ENCODE measurements at regions not wholly inside any gene's neighbourhood (a gene's known extent, or its start where the extent isn't known, plus 50 kb on each side); places are given as distances from the start of the nearest gene placed in this dataset.
"Not testable (repeated sequence)": the region's sequence is repeated elsewhere in the genome, so short reads cannot be mapped to it uniquely, and the experiment has no call there.

GRCh38 chr10:125605167-125605566 lies 77.8 kb downstream of the TEX36 start:
- intact Hi-C loops (cut with DNase I, micrococcal nuclease): no loop called here
- no peak for DNase-seq
- no peak for ATAC-seq

GRCh38 chr10:125602825-125603224 lies 80.1 kb downstream of the TEX36 start:
- DNase-seq (no peak), ATAC-seq (no peak)
- intact Hi-C loops (cut with DNase I, micrococcal nuclease): no loop called here

DNA sequence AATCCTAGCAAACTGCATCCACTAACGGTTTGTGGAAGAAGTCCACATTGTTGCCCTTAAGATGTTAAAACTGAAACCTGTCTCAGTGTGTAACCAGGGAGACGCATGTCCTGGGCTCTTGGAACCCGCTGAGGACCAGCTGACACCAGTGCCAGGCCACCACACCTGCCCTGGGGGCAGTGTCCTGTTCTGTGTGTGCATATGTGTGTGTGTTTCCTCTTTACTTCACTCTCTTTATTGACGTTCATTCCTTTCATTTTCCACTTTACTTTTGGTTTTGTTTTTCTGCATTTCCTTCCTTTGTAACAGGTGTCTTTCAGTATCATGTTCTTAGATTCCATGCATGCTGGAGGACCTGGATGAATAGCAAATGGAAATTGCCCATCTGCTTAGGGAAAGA lies 83.8 kb downstream of the TEX36 start:
- ATAC-seq: peak; percentile 38
- DNase-seq: no peak
- intact Hi-C loops (cut with DNase I, micrococcal nuclease): no loop called here

DNA sequence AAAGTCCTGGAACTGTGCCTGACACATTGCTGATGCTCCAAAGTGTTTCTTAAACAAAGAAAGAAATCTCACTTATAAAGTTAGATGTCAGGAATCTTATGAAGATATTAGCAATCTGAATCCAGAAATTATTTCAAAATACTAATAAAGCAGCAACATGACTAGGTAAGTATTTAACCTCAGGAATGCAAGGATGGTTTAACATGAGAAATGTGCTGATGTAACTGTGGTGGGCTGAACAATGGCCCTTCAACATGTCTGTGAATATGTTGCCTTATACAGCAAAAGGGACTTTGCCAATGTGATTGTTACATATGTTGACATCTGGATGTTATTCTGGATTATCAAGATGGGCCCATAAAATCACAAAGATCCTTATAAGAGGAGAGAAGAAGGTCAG lies 87.1 kb downstream of the TEX36 start:
- DNase-seq (no peak), ATAC-seq (no peak)
- intact Hi-C loops (cut with DNase I, micrococcal nuclease): no loop called here

DNA sequence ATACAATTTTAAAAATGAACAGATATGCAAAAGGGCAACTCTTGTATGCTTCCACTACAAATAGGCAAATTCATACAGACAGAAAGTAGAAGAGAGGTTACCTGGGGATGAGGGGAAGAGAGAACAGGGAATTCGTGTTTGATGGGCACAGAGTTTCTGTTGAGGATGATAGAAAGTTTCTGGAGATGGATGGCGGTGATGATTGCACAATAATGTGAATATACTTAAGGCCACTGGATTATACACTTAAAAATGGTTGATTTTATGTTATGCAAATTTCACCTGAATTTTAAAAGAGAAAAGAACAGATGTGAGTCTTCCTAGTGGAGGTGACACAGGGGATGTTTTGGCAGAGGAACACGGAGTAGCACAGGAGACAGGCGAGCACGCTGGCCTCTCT lies 89.3 kb downstream of the TEX36 start:
- DNase-seq (no peak), ATAC-seq (no peak)
- intact Hi-C loops (cut with DNase I, micrococcal nuclease): no loop called here

DNA sequence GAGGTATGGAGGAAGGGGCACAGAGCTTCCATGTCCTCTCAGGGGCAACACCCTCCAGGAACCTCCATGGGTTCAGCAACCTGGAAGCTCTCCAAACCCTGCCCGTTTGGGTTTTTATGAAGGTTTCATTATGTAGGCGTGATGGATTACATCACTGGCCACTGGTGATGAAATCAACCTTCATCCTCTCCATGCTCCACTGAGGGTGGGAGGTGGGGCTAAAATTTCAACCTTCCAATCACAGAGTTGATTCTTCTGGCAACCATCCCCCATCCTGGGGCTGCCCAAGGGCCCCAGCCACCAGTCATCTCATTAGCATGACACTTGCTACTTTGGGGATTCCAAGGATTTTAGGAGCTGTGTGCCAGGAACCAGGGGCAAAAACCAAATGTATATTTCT lies 90.1 kb downstream of the TEX36 start:
- ATAC-seq (no peak), DNase-seq (no peak)
- intact Hi-C loops (cut with DNase I, micrococcal nuclease): no loop called here

DNA sequence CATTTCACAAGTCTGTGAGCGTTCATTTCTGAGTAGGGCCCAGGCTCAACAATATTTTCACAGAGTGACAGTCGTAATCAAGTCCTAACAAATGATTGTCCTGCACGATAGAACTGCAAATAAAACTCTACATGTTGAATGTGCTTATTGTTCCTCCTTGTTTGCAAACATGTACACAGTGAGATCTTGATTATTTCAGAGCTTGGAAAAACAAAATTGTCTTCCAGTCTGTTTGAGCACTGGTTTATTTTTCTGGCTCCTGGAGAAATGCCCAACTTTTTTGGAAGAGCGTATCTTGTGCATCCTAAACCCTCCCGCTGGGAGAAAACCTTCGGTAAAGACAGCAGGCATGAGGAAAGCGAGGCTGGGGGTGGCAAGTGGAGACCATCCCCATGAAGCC lies 91.1 kb downstream of the TEX36 start:
- DNase-seq (no peak), ATAC-seq (no peak)
- intact Hi-C loops (cut with DNase I, micrococcal nuclease): no loop called here

- ATAC-seq; intact Hi-C loops (cut with DNase I, micrococcal nuclease); DNase-seq: not testable (repeated sequence)
Observed at GRCh38 chr10:125588738-125589137, 94.2 kb downstream of the TEX36 start.

GRCh38 chr10:125584954-125585353 lies 98.0 kb downstream of the TEX36 start:
- DNase-seq (no peak), ATAC-seq (no peak)
- intact Hi-C loops (cut with DNase I, micrococcal nuclease): no loop called here

DNA sequence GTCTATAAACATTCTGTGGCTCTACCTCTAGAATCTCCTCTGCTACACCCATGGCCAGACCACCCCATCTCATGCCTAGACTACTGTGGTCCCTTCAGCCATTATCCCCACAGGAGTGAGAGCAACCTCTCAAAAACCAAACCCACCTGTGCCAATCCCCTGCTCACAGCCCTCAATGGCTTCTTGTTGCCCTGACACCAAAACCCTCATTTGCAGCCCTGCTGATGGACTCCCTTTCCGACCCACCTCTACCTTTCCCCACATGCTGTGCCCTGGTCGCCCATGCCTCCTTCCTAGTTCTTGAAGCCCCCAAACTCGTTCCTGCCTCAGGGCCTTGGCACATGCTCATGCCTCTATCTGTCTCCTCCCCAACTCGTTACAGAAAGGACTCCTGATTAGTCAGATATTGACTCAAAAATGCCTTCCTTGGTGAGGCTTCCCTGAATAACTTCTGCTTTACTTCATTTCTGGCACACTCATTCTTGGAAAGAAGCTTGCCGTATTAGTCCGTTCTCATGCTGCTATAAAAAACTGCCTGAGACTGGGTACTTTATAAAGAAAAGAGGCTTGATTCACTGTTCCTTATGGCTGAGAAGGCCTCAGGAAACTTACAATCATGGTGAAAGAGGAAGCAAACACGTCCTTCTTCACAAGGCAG lies 104.2 kb downstream of the TEX36 start:
- intact Hi-C loops (cut with DNase I, micrococcal nuclease): no loop called here
- no peak for ATAC-seq
- DNase-seq: no peak

GRCh38 chr10:125575843-125576242 lies 107.1 kb downstream of the TEX36 start:
- DNase-seq: no peak
- intact Hi-C loops (cut with DNase I, micrococcal nuclease): no loop called here
- no peak for ATAC-seq

DNA sequence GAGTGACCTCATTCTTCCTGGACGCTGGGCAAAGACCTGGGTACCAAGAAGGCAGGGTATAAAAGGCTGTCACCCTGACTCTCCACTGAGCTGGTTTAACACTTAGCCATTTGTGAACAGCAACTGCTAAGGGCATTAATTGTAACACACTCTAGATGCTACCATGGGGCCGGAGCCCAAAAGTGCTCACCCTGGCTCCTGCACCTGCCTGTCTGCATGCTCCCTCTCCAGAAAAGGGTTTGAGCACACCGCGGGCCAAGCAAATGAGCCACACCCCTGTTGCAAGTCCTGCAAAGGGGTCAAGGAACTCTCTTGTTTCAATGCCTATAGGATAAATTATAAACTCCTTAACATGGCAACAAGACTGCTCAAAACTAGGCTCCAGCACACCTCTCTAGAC lies 114.8 kb downstream of the TEX36 start:
- no peak for DNase-seq
- intact Hi-C loops (cut with DNase I, micrococcal nuclease): no loop called here
- ATAC-seq: no peak

GRCh38 chr10:125567529-125567928 lies 115.4 kb downstream of the TEX36 start:
- intact Hi-C loops (cut with DNase I, micrococcal nuclease): no loop called here
- no peak for DNase-seq
- no peak for ATAC-seq

DNA sequence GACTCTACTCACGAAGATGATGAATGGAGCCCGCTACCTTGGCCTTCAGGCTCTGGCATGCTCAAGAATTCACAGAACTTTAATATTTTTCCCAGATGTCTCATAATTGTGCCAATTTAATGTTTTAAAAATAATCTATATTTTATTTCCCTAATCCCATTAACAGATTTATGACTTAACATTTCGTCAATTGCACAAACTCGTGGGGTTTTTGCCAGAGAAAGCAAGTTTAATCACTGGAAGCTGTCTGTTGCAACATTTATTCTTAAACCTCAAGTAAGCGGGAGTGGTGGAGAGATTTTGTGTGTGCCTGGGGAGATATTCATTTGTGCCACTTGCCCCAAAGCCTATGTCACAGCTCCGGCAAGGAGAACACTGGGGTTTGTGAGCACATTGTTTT lies 117.9 kb downstream of the TEX36 start:
- ATAC-seq (no peak), DNase-seq (no peak)
- intact Hi-C loops (cut with DNase I, micrococcal nuclease): no loop called here

DNA sequence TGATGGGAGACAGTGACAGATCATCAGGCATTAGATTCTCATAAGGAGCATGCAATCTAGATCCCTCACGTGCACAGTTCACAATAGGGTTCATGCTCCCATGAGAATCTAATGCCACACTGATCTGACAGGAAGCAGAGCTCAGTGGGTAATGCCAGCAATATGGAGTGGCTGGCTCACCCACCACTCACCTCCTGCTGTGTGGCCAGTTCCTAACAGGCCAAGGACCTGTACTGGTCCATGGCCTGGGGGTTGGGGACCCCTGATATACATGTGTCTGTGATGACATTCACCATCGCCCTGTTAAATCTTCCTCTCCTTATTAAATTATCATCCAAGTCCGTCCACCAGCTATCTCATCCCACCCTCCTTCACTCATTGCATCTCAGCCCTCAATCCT lies 118.4 kb downstream of the TEX36 start:
- no peak for DNase-seq
- no peak for ATAC-seq
- intact Hi-C loops (cut with DNase I, micrococcal nuclease): no loop called here

GRCh38 chr10:125562737-125563136 lies 120.2 kb downstream of the TEX36 start:
- no peak for ATAC-seq
- no peak for DNase-seq
- intact Hi-C loops (cut with DNase I, micrococcal nuclease): no loop called here

DNA sequence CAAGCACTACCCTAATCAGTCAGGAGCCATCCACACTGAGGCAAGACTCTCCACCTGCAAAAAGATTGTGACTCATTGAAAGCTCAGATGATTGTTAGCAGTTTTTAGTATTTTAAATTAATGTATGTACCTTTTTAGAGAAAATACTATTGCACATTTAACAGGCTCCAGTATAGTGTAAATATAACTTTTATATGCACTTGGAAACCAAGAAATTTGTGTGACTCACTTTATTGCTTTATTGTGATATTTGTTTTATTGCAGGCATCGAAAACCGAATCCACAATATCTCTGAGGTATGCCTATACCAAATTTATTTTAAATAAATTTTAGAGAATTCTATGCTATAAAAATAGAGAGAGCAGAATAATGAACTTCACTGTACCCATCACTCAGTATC lies 122.0 kb downstream of the TEX36 start:
- intact Hi-C loops (cut with DNase I, micrococcal nuclease): no loop called here
- ATAC-seq: peak; percentile 69
- no peak for DNase-seq

- ATAC-seq (peak; percentile 66), DNase-seq (no peak)
- intact Hi-C loops (cut with DNase I, micrococcal nuclease): no loop called here
Observed at GRCh38 chr10:125559210-125559609, 123.8 kb downstream of the TEX36 start.

DNA sequence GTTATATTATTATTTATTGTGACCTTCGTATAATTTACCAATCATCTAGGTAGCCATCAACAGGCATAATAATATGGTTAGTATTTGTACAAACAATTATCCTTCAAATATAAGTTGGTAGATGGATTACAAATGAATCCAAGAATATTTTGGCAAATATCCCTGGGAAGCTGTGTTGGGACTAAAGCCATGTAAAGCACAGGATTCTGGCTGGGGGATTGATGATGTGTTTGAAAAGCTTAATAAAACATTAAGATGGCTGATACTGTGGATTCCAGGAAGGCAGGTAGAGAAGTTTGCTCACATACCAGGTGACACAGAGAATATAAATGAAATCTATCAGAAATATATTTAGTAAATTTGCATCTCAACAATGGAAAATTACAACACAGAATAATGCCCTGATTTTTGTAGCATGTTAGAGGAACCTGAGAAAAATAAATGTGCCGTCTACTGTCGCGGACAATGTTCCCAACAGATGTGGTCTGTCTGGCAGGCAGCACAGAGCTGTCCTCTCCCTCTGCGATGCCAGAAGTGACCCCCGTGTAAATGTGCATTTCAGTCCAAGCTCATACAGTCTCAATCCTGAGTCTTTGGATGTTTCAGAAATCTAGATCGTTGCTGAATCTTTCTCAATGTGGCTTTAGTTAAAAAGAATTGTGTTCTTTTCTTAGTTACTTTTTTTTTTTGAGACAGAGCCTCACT lies 125.0 kb downstream of the TEX36 start:
- DNase-seq (no peak), ATAC-seq (no peak)
- intact Hi-C loops (cut with DNase I, micrococcal nuclease): no loop called here

DNA sequence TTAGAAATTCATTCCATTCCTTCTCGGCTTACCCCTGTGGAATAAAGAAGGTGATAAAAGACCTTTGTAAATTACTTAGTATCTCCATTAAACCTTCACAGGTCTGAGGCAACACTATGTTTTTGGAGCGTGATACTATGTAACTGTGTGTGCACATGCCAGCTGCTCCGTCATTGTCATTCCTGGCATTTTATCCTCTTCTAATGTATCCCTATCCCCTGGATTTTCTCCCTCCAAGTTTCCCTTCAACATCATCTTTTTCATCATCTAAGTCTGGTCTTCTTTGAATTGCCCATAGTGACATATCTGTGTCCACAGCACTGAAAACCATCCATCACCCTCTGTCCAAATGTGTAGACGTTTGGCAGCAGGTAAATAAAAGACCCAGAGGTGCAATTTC lies 125.7 kb downstream of the TEX36 start:
- intact Hi-C loops (cut with DNase I, micrococcal nuclease): no loop called here
- no peak for DNase-seq

GRCh38 chr10:125556882-125557281 lies 126.1 kb downstream of the TEX36 start:
- peak; percentile 34 for ATAC-seq
- intact Hi-C loops (cut with DNase I, micrococcal nuclease): no loop called here
- DNase-seq: no peak

More for the DNA sequence above, 125.7 kb downstream of the TEX36 start:
- ATAC-seq: no peak
